Coronary artery (tissue), 2 donors: ENCODE measurements at regions not wholly inside any gene's neighbourhood (a gene's known extent, or its start where the extent isn't known, plus 50 kb on each side); places are given as distances from the start of the nearest gene placed in this dataset.

ENCODE experiments used
- DNase-seq: peaks from one replicate; pipeline ENCODE4 v3.0.0-alpha.2; 2017; ENCODE audit warnings: low spot score
- H3K27ac ChIP-seq, 2 donors: fragments of 200-600 bp; sonication (generic); one replicate each; pipeline ENCODE4 v1.5.1; 2016 to 2019
- H3K4me3 ChIP-seq: fragments of 200-600 bp; sonication (generic); 2 replicates; pipeline ENCODE4 v1.5.1; 2016; ENCODE audit warnings: mild to moderate bottlenecking, moderate library complexity
- TF ChIP-seq, protein P1 (sequence below): fragments of 200-600 bp; sonication (generic); IDR thresholded peaks from one replicate; pipeline ENCODE4 v1.5.1; 2019; ENCODE audit warnings: antibody characterized with exemption

DNA sequence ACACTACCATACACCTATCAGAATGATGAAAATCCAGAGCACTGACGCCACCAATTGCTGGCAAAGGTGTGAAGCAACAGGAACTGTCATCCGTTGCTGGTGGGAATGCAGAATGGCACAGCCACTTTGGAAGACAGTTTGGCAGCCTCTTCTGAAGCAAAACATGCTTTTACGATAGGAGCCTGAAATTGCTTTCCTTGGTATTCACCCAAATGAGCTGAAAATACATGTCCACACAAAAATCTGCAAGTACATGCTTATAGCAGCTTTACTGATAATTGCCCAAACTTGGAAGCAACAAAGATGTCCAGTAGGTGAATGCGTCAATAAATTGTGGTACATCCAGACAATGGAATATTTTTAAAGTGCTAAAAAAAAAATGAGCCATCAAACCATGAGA is 322.8 kb upstream of the FAT1 start:
- no peak for DNase-seq
- no peak overlapping the region for H3K27ac ChIP-seq
- TF ChIP-seq, protein P1, sequence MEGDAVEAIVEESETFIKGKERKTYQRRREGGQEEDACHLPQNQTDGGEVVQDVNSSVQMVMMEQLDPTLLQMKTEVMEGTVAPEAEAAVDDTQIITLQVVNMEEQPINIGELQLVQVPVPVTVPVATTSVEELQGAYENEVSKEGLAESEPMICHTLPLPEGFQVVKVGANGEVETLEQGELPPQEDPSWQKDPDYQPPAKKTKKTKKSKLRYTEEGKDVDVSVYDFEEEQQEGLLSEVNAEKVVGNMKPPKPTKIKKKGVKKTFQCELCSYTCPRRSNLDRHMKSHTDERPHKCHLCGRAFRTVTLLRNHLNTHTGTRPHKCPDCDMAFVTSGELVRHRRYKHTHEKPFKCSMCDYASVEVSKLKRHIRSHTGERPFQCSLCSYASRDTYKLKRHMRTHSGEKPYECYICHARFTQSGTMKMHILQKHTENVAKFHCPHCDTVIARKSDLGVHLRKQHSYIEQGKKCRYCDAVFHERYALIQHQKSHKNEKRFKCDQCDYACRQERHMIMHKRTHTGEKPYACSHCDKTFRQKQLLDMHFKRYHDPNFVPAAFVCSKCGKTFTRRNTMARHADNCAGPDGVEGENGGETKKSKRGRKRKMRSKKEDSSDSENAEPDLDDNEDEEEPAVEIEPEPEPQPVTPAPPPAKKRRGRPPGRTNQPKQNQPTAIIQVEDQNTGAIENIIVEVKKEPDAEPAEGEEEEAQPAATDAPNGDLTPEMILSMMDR, result no peak
- H3K4me3 ChIP-seq, result no peak overlapping the region

DNA sequence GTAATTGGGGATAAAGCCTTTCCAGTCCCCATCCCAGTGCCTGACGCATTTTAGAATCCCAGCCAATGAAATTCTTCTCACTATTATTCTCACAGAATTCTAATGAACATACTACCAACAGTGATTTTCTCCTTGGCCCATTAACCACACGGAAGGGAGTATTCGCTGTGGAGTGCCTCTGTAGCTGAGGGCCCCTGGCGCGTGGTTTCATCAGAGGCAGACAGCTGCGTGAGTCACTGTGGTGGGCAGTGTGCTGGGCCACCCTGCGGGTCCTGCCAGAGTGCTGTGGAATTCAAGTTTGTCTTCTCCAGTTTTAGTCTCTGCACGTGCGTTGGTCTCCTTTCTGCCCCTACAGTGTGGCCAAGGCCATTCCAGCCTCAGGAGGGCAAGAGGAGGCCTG is 335.4 kb upstream of the FAT1 start:
- H3K27ac ChIP-seq, result no peak overlapping the region
- TF ChIP-seq, protein P1, result no peak
- no peak for DNase-seq

DNA sequence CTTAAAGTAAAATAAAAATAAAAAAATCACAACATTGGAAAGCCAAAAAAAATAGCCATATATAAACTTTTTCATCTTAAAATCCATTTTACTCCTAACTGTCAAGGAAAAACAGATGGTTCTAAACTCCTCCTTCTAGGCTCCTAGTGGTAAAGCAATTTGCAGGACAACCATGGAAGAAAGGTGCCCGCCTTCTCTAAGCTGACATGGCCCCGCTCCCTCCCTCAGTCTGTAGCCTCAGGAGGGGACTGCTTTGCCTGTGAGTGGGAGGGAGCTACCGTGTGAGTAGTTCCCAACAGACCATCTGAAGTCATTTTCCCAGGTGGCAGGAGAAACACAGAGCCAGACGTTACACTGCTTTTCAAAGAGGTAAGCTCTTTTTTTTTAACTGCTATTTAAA is 336.2 kb upstream of the FAT1 start:
- no peak for DNase-seq
- Histone ChIP-seq H3K4me3 (no peak overlapping the region), H3K27ac (no peak overlapping the region)
- TF ChIP-seq, protein P1, result no peak

More for the DNA sequence above, 335.4 kb upstream of the FAT1 start:
- no peak overlapping the region for H3K4me3 ChIP-seq

DNA sequence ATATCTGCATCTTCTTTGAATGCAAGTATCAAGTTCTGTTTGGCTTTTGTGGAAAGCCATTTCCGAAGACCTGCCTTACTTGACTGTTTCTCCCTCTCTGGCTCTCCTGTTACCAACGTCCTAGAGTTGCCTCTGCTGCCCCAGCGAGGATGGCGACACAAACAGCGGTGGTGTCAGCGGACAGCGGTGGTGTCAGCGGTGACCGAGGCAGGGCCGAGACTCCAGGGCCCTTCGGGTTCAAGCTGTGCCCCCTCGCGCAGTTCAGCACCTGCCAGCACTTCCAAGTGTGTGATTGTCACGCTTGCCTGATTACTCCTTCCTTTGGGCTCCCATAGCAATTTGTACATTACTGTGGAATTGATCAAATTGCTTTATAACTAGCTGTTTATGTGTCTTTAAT is 336.9 kb upstream of the FAT1 start:
- Histone ChIP-seq H3K4me3 (no peak overlapping the region), H3K27ac (no peak overlapping the region)
- no peak for DNase-seq
- TF ChIP-seq, protein P1, result no peak

DNA sequence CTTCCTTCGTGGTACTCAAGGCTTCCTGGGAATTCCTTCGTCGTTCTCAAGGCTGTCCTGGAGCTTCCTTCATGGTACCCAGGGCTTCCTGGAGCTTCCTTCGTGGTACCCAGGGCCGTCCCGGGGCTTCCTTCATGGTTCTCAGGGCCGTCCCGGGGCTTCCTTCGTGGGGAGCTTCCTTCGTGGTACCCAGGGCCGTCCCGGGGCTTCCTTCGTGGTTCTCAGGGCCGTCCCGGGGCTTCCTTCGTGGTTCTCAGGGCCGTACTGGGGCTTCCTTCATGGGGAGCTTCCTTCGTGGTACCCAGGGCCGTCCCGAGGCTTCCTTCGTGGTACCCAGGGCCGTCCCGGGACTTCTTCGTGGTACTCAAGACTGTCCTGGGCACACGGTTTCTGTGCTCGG is 339.6 kb upstream of the FAT1 start:
- no peak overlapping the region for H3K4me3 ChIP-seq
- no peak for DNase-seq
- TF ChIP-seq, protein P1, result no peak
- no peak overlapping the region for H3K27ac ChIP-seq

DNA sequence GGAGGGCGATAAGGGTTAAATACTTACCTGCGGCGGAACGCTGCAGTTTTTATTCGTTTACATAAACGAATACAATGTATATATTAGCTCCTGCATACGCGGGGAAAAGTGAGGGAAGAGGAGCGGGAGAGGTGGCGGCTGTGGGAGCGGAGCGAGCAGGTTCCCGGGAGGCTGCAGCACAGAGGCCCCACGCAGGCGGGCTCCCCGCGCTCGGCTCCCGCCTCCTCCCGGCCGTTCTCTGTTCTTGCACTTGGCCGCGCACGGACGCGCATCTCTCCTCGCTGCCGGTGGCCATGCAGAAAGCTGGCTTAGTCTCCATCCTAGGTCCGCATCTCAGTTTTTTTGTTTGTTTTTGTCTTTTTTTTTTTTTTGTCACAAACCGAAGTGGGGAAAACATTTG is 340.4 kb upstream of the FAT1 start:
- DNase-seq, result no peak
- H3K4me3 ChIP-seq, result no peak overlapping the region
- TF ChIP-seq, protein P1, result no peak

DNA sequence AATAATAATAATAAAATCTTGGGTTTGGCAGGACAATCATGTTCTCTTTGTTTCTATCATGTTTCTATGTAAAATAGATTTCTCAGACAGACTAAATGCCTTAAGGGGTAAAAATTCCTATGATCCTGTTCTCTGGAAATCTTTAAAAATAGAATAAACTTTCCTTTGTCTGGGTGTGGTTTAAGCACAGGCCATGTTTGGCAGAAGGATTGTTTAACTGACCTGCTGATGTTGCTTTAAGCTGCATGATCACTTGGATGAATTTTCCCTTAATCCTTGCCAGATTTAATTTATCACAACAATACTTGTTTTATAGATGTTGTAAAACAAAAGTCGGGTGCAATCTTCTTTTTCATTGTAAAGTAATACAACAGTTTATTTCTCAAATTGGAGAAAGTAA is 341.7 kb upstream of the FAT1 start:
- TF ChIP-seq, protein P1, result no peak
- no peak for DNase-seq
- no peak overlapping the region for H3K4me3 ChIP-seq
- no peak overlapping the region for H3K27ac ChIP-seq

More for the DNA sequence above, 340.4 kb upstream of the FAT1 start:
- no peak overlapping the region for H3K27ac ChIP-seq
